Neuron (in vitro differentiated cells): ENCODE measurements at regions not wholly inside any gene's neighbourhood (a gene's known extent, or its start where the extent isn't known, plus 50 kb on each side); places are given as distances from the start of the nearest gene placed in this dataset.

Experiments used
- H2AFZ ChIP-seq: one replicate; pipeline ENCODE4 v1.6.1; 2013; ENCODE audit warnings: low read depth, mild to moderate bottlenecking, inconsistent platforms, low read length, moderate library complexity
- H3K27me3 ChIP-seq: one replicate; pipeline ENCODE4 v1.6.1; 2013; ENCODE audit warnings: low read length; ENCODE audit not compliant: insufficient read depth
- H3K36me3 ChIP-seq: one replicate; pipeline ENCODE4 v1.6.1; 2013; ENCODE audit warnings: low read length; ENCODE audit not compliant: insufficient read depth
- H3K4me1 ChIP-seq: one replicate; pipeline ENCODE4 v1.6.1; 2013; ENCODE audit warnings: low read length; ENCODE audit not compliant: insufficient read depth
- H3K4me3 ChIP-seq: 2 replicates; pipeline ENCODE4 v1.5.1; 2013; ENCODE audit warnings: mild to moderate bottlenecking, low read length, moderate library complexity
- H3K9me3 ChIP-seq: one replicate; pipeline ENCODE4 v1.6.1; 2013; ENCODE audit warnings: low read length

- no peak overlapping the region for H2AFZ ChIP-seq
- no peaks in the 10 kb centered on the region for H3K4me1 ChIP-seq
- no peaks in the 10 kb centered on the region for H3K9me3 ChIP-seq
- no peaks in the 10 kb centered on the region for H3K36me3 ChIP-seq
- H3K27me3 ChIP-seq: no peaks in the 10 kb centered on the region
- no peak overlapping the region for H3K4me3 ChIP-seq
These were observed 113.6 kb upstream of the KIF26B start for GRCh38 chr1:245041058-245041698.

DNA sequence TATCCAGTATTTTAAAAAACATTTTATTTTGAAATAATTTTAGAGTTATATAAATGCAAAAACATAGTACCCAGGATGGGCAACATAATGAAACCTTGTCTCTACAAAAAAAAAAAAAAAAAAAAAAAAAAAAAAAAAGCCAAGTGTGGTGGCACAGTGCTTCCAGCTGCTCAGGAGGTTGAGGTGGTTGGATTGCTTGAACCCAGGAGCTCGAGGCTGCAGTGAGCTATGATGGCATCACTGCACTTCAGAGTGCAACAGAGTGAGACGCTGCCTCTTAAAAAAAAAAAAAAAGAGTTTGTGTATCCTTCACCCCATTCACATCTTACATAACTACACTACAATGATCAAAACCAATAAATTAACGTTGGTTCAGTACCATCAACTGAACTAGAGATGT is 115.6 kb upstream of the KIF26B start:
- no peaks in the 10 kb centered on the region for H3K9me3 ChIP-seq
- no peak overlapping the region for H2AFZ ChIP-seq
- H3K27me3 ChIP-seq: no peaks in the 10 kb centered on the region
- no peaks in the 10 kb centered on the region for H3K4me1 ChIP-seq
- H3K4me3 ChIP-seq: no peak overlapping the region
- H3K36me3 ChIP-seq: no peaks in the 10 kb centered on the region

GRCh38 chr1:245036102-245036501 is 118.7 kb upstream of the KIF26B start:
- Histone ChIP-seq H3K4me1 (no peaks in the 10 kb centered on the region), H2AFZ (no peak overlapping the region), H3K36me3 (no peaks in the 10 kb centered on the region), H3K4me3 (no peak overlapping the region), H3K9me3 (no peaks in the 10 kb centered on the region), H3K27me3 (no peaks in the 10 kb centered on the region)

DNA sequence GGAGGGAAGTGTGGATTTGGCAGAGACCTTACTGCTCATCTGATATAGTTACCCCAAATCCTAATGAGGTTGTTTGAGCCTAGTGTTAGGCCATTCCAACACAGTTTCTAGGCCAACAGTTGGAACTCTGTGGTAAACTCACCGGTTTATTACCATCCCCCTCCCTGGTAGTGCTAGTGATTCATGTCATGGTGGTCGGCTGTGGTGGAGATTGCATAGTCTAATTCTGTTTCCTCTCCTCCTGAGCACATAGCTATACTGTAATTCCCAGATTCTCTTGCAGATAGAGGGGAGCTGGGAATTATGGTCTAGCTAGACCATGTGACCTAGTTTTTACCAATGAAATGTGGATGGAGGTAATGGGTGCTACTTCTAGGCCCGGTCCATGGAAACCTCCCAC is 123.7 kb upstream of the KIF26B start:
- no peak overlapping the region for H2AFZ ChIP-seq
- H3K27me3 ChIP-seq: no peaks in the 10 kb centered on the region
- H3K4me1 ChIP-seq: no peaks in the 10 kb centered on the region
- no peak overlapping the region for H3K4me3 ChIP-seq
- H3K36me3 ChIP-seq: no peaks in the 10 kb centered on the region
- H3K9me3 ChIP-seq: no peaks in the 10 kb centered on the region

GRCh38 chr1:245026247-245026646 is 128.5 kb upstream of the KIF26B start:
- H3K4me3 ChIP-seq: no peak overlapping the region
- H3K36me3 ChIP-seq: peaks cover 3% of the 10 kb centered on the region
- H3K9me3 ChIP-seq: no peaks in the 10 kb centered on the region
- H2AFZ ChIP-seq: no peak overlapping the region
- no peaks in the 10 kb centered on the region for H3K4me1 ChIP-seq
- no peaks in the 10 kb centered on the region for H3K27me3 ChIP-seq

- H3K27me3 ChIP-seq: no peaks in the 10 kb centered on the region
- H3K4me1 ChIP-seq: no peaks in the 10 kb centered on the region
- no peaks in the 10 kb centered on the region for H3K9me3 ChIP-seq
- H2AFZ ChIP-seq: no peak overlapping the region
- no peak overlapping the region for H3K4me3 ChIP-seq
- peaks cover 3% of the 10 kb centered on the region for H3K36me3 ChIP-seq
These were observed 129.3 kb upstream of the KIF26B start for GRCh38 chr1:245025525-245025924.

DNA sequence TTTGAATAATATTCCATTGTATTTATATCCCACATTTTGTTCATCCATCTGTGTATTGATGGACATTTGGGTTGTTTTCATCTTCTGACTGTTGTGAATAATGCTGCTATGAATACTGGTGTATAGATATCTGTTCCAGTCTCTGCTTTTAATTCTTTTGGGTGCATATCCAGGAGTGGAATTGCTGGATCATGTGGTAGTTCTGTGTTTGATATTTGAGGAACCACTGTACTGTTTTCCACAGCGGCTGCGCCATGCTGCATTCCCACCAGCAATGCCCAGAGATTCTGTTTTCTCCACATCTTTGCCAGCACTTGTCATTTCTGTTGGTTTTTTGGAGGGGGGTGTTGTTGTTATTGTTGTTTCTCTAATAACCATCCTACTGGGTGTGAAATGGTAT is 131.6 kb upstream of the KIF26B start:
- Histone ChIP-seq H3K4me1 (peaks cover 12% of the 10 kb centered on the region), H2AFZ (no peak overlapping the region), H3K36me3 (peaks cover 3% of the 10 kb centered on the region), H3K4me3 (no peak overlapping the region), H3K27me3 (no peaks in the 10 kb centered on the region), H3K9me3 (no peaks in the 10 kb centered on the region)

DNA sequence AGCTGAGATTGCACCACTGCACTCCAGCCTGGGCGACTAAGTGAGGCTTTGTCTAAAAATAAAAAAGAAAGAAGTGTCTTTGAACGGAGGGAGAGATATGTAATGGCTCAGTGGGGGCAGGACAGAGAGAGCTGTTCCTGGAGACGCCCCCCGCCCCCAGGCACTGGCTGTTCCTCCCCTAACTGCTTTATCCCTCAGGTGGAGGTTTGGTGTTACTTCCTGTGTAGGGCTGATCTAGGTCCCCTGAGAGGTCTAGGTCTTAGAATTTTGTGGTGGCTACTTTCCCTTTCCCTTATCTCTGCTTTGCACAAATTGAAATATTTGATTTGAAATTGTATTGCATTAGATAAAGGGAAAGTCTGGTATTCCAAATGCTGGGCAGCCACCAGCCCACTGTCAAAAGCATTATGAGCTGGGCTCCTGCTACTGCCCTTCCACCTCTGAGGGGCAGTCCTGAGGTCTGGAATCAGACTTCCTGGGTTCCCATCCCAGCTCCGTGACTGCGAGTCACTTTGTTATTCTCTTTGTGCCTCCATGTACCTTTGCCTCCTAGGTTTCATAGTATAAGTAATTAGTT is 134.8 kb upstream of the KIF26B start:
- Histone ChIP-seq H2AFZ (no peak overlapping the region), H3K4me1 (peaks cover 14% of the 10 kb centered on the region), H3K4me3 (no peak overlapping the region), H3K27me3 (no peaks in the 10 kb centered on the region), H3K36me3 (peaks cover 3% of the 10 kb centered on the region), H3K9me3 (no peaks in the 10 kb centered on the region)

- peaks cover 14% of the 10 kb centered on the region for H3K4me1 ChIP-seq
- H3K4me3 ChIP-seq: no peak overlapping the region
- H3K27me3 ChIP-seq: no peaks in the 10 kb centered on the region
- no peaks in the 10 kb centered on the region for H3K9me3 ChIP-seq
- H2AFZ ChIP-seq: no peak overlapping the region
- peaks cover under 1% of the 10 kb centered on the region for H3K36me3 ChIP-seq
These were observed 138.1 kb upstream of the KIF26B start for GRCh38 chr1:245016700-245017099.

- no peak overlapping the region for H3K4me3 ChIP-seq
- H3K4me1 ChIP-seq: peaks cover 14% of the 10 kb centered on the region
- H3K9me3 ChIP-seq: no peaks in the 10 kb centered on the region
- H3K27me3 ChIP-seq: no peaks in the 10 kb centered on the region
- no peak overlapping the region for H2AFZ ChIP-seq
- peaks cover 3% of the 10 kb centered on the region for H3K36me3 ChIP-seq
These were observed 139.8 kb upstream of the KIF26B start for GRCh38 chr1:245015031-245015430.

- no peak overlapping the region for H3K4me3 ChIP-seq
- peaks cover 4% of the 10 kb centered on the region for H3K36me3 ChIP-seq
- no peaks in the 10 kb centered on the region for H3K9me3 ChIP-seq
- H3K27me3 ChIP-seq: no peaks in the 10 kb centered on the region
- H3K4me1 ChIP-seq: peaks cover 14% of the 10 kb centered on the region
- no peak overlapping the region for H2AFZ ChIP-seq
These were observed 140.3 kb upstream of the KIF26B start for GRCh38 chr1:245014247-245015029.

GRCh38 chr1:245010018-245010614 is 144.7 kb upstream of the KIF26B start:
- peaks cover 4% of the 10 kb centered on the region for H3K36me3 ChIP-seq
- no peaks in the 10 kb centered on the region for H3K9me3 ChIP-seq
- no peaks in the 10 kb centered on the region for H3K4me1 ChIP-seq
- H3K27me3 ChIP-seq: no peaks in the 10 kb centered on the region
- no peak overlapping the region for H3K4me3 ChIP-seq
- no peak overlapping the region for H2AFZ ChIP-seq

DNA sequence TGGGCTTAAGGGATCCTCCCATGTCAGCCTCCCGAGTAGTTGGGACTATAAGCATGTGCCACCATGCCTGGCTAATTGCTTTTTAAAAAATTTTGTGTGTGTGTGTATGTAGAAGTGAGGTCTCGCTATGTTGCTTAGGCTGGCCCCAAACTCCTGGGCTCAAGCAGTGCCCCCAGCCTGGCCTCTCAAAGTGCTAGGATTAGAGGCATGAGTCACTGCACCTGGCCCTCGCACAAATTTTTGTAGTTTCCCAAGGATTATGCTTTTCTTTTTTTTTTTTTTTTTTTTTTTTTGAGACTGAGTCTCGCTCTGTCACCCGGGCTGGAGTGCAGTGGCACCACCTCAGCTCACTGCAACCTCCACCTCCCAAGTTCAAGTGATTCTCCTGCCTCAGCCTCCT is 144.4 kb upstream of the HNRNPU start:
- no peaks in the 10 kb centered on the region for H3K27me3 ChIP-seq
- no peak overlapping the region for H2AFZ ChIP-seq
- no peaks in the 10 kb centered on the region for H3K9me3 ChIP-seq
- H3K36me3 ChIP-seq: peaks cover 4% of the 10 kb centered on the region
- no peak overlapping the region for H3K4me3 ChIP-seq
- H3K4me1 ChIP-seq: no peaks in the 10 kb centered on the region
